HEK293 (cell line): ENCODE measurements at regions not wholly inside any gene's neighbourhood (a gene's known extent, or its start where the extent isn't known, plus 50 kb on each side); places are given as distances from the start of the nearest gene placed in this dataset.

Source experiments
- CTCF ChIP-seq: fragments of 450-650 bp; formaldehyde crosslinking; IDR thresholded peaks from 2 replicates; pipeline ENCODE4 v1.5.1; 2016; ENCODE audit warnings: missing biosample characterization, missing genetic modification characterization
- MYNN ChIP-seq: fragments of 450-650 bp; formaldehyde crosslinking; IDR thresholded peaks from 2 replicates; pipeline ENCODE4 v1.5.1; 2016; ENCODE audit warnings: missing biosample characterization, missing genetic modification characterization, borderline replicate concordance
- PBX3 ChIP-seq: sonication (generic); formaldehyde crosslinking; IDR thresholded peaks from 2 replicates; pipeline ENCODE4 v1.8.1; 2022; ENCODE audit warnings: mild to moderate bottlenecking, moderate library complexity, missing genetic modification reagents
- YY1 ChIP-seq: fragments of 450-650 bp; formaldehyde crosslinking; IDR thresholded peaks from 2 replicates; pipeline ENCODE4 v1.5.1; 2018; ENCODE audit warnings: missing biosample characterization, missing genetic modification characterization
- ZBTB1 ChIP-seq: fragments of 450-650 bp; formaldehyde crosslinking; IDR thresholded peaks from 2 replicates; pipeline ENCODE4 v1.5.1; 2016; ENCODE audit warnings: missing biosample characterization, missing genetic modification characterization
- ZBTB8A ChIP-seq: fragments of 450-650 bp; formaldehyde crosslinking; IDR thresholded peaks from 2 replicates; pipeline ENCODE4 v1.5.1; 2016; ENCODE audit warnings: missing biosample characterization, missing genetic modification characterization
- ZNF274 ChIP-seq, 2 experiments: fragments of 200-500 bp in 1 of 2; fragments of 450-650 bp in 1 of 2; sonication (Bioruptor generic) in 1 of 2; formaldehyde crosslinking in 1 of 2; IDR thresholded peaks; 2 replicates each; pipeline versions ENCODE4 v1.5.1 to v1.6.1; 2014 to 2016; ENCODE audit warnings: borderline replicate concordance in 1 of 2, inconsistent platforms in 1 of 2, low read length in 1 of 2, missing biosample characterization in 1 of 2, missing genetic modification characterization in 1 of 2
- ZNF292 ChIP-seq: fragments of 450-650 bp; formaldehyde crosslinking; IDR thresholded peaks from 2 replicates; pipeline ENCODE4 v1.5.1; 2016; ENCODE audit warnings: low read depth, missing biosample characterization, missing genetic modification characterization, borderline replicate concordance
- ZNF335 ChIP-seq: fragments of 450-650 bp; formaldehyde crosslinking; conservative IDR thresholded peaks from 2 replicates; pipeline ENCODE4 v1.5.1; 2016; ENCODE audit warnings: missing biosample characterization, missing genetic modification characterization
- ZNF530 ChIP-seq: fragments of 450-650 bp; formaldehyde crosslinking; IDR thresholded peaks from 2 replicates; pipeline ENCODE4 v1.5.1; 2016; ENCODE audit warnings: low read depth, missing biosample characterization, missing genetic modification characterization
- ZNF560 ChIP-seq: fragments of 450-650 bp; formaldehyde crosslinking; IDR thresholded peaks from 2 replicates; pipeline ENCODE4 v1.5.1; 2017; ENCODE audit warnings: missing biosample characterization, missing genetic modification characterization, borderline replicate concordance
- ZNF677 ChIP-seq: fragments of 450-650 bp; IDR thresholded peaks from 2 replicates; pipeline ENCODE4 v1.5.0; 2018; ENCODE audit warnings: missing biosample characterization, mild to moderate bottlenecking, missing genetic modification characterization, moderate library complexity
- TF ChIP-seq, protein P1 (sequence below): fragments of 450-650 bp; formaldehyde crosslinking; IDR thresholded peaks from 2 replicates; pipeline ENCODE4 v1.5.1; 2016; ENCODE audit warnings: missing biosample characterization, missing genetic modification characterization

- TF ChIP-seq ZNF560 (tag by site-specific recombination) (no peak), ZBTB8A (tag by site-specific recombination) (no peak), ZNF677 (tag by site-specific recombination) (no peak), ZNF274 (IDR thresholded peaks at IDR 0.05; ENCODE audit: low read length) (no peak), ZNF274 (tag by site-specific recombination; IDR thresholded peaks at IDR 0.05; ENCODE audit: borderline replicate concordance) (no peak), CTCF (tag by site-specific recombination) (no peak), YY1 (tag by site-specific recombination) (no peak), ZNF292 (tag by site-specific recombination) (no peak), MYNN (tag by site-specific recombination) (no peak), ZNF530 (tag by site-specific recombination) (no peak), ZBTB1 (tag by site-specific recombination) (no peak), ZNF335 (tag by site-specific recombination) (no peak), PBX3 (CRISPR knock-in tag) (no peak)
- TF ChIP-seq, protein P1, sequence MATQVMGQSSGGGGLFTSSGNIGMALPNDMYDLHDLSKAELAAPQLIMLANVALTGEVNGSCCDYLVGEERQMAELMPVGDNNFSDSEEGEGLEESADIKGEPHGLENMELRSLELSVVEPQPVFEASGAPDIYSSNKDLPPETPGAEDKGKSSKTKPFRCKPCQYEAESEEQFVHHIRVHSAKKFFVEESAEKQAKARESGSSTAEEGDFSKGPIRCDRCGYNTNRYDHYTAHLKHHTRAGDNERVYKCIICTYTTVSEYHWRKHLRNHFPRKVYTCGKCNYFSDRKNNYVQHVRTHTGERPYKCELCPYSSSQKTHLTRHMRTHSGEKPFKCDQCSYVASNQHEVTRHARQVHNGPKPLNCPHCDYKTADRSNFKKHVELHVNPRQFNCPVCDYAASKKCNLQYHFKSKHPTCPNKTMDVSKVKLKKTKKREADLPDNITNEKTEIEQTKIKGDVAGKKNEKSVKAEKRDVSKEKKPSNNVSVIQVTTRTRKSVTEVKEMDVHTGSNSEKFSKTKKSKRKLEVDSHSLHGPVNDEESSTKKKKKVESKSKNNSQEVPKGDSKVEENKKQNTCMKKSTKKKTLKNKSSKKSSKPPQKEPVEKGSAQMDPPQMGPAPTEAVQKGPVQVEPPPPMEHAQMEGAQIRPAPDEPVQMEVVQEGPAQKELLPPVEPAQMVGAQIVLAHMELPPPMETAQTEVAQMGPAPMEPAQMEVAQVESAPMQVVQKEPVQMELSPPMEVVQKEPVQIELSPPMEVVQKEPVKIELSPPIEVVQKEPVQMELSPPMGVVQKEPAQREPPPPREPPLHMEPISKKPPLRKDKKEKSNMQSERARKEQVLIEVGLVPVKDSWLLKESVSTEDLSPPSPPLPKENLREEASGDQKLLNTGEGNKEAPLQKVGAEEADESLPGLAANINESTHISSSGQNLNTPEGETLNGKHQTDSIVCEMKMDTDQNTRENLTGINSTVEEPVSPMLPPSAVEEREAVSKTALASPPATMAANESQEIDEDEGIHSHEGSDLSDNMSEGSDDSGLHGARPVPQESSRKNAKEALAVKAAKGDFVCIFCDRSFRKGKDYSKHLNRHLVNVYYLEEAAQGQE (tag by site-specific recombination): no peak
Measured at GRCh38 chr6:4338884-4339283, 203.5 kb upstream of the ECI2 start.
